Neural crest cell (in vitro differentiated cells): ENCODE measurements at regions not wholly inside any gene's neighbourhood (a gene's known extent, or its start where the extent isn't known, plus 50 kb on each side); places are given as distances from the start of the nearest gene placed in this dataset.
A peak's percentile ranks its signal among the peaks of the same experiment; 100 is the strongest.
"Not testable (repeated sequence)": the region's sequence is repeated elsewhere in the genome, so short reads cannot be mapped to it uniquely, and the experiment has no call there.

Experiments used
- DNase-seq: peaks from one replicate; pipeline ENCODE4 v3.0.0; 2021; ENCODE audit warnings: low read depth, mixed read lengths, low spot score
- H3K27ac Mint-ChIP-seq: one replicate; pipeline ENCODE4 v1.8.0; 2021; ENCODE audit warnings: mild to moderate bottlenecking, mixed read lengths; ENCODE audit not compliant: unreplicated experiment
- H3K27me3 Mint-ChIP-seq: 2 replicates; pipeline ENCODE4 v1.8.0; 2021; ENCODE audit warnings: low read depth, mild to moderate bottlenecking, mixed read lengths
- H3K36me3 Mint-ChIP-seq: 2 replicates; pipeline ENCODE4 v1.8.0; 2021; ENCODE audit warnings: low read depth, mild to moderate bottlenecking, mixed read lengths
- H3K4me1 Mint-ChIP-seq: 2 replicates; pipeline ENCODE4 v1.8.0; 2021; ENCODE audit warnings: mixed read lengths
- H3K4me3 Mint-ChIP-seq: one replicate; pipeline ENCODE4 v1.8.0; 2021; ENCODE audit warnings: mild to moderate bottlenecking, mixed read lengths
- H3K9me3 Mint-ChIP-seq: 2 replicates; pipeline ENCODE4 v1.8.0; 2021; ENCODE audit warnings: mixed read lengths
- TF ChIP-seq, protein P1 (sequence below): fragments of 200-600 bp; sonication (generic); conservative IDR thresholded peaks from 2 replicates; pipeline ENCODE4 v1.5.0; 2021; ENCODE audit warnings: antibody characterized with exemption, mild to moderate bottlenecking

DNA sequence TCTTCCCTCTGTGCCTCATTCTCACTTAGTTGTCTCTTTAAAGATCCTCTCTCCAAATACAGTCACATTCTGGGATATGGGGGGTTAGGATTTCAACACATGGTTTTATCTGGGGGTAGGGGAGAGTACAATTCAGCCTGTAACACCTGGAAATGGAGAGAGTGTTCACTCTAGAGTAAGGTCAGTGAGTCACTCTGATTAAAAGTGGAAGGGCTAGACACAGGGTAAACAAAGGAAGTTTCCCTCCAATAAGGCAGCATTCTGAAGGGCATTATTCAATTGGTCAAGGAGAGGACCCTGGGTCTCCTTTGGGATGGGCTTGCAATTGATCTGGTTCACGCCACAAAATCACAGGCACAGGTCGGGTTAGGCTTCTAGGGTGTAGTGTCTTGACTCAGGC is 232.8 kb upstream of the NPSR1 start:
- no peak overlapping the region for H3K27ac Mint-ChIP-seq
- TF ChIP-seq, protein P1, sequence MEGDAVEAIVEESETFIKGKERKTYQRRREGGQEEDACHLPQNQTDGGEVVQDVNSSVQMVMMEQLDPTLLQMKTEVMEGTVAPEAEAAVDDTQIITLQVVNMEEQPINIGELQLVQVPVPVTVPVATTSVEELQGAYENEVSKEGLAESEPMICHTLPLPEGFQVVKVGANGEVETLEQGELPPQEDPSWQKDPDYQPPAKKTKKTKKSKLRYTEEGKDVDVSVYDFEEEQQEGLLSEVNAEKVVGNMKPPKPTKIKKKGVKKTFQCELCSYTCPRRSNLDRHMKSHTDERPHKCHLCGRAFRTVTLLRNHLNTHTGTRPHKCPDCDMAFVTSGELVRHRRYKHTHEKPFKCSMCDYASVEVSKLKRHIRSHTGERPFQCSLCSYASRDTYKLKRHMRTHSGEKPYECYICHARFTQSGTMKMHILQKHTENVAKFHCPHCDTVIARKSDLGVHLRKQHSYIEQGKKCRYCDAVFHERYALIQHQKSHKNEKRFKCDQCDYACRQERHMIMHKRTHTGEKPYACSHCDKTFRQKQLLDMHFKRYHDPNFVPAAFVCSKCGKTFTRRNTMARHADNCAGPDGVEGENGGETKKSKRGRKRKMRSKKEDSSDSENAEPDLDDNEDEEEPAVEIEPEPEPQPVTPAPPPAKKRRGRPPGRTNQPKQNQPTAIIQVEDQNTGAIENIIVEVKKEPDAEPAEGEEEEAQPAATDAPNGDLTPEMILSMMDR: no peak
- H3K4me3 Mint-ChIP-seq: no peak overlapping the region
- no peak for DNase-seq
- no peaks in the 10 kb centered on the region for H3K27me3 Mint-ChIP-seq
- H3K9me3 Mint-ChIP-seq: peaks cover under 1% of the 10 kb centered on the region
- H3K4me1 Mint-ChIP-seq: peaks cover 17% of the 10 kb centered on the region
- no peaks in the 10 kb centered on the region for H3K36me3 Mint-ChIP-seq

DNA sequence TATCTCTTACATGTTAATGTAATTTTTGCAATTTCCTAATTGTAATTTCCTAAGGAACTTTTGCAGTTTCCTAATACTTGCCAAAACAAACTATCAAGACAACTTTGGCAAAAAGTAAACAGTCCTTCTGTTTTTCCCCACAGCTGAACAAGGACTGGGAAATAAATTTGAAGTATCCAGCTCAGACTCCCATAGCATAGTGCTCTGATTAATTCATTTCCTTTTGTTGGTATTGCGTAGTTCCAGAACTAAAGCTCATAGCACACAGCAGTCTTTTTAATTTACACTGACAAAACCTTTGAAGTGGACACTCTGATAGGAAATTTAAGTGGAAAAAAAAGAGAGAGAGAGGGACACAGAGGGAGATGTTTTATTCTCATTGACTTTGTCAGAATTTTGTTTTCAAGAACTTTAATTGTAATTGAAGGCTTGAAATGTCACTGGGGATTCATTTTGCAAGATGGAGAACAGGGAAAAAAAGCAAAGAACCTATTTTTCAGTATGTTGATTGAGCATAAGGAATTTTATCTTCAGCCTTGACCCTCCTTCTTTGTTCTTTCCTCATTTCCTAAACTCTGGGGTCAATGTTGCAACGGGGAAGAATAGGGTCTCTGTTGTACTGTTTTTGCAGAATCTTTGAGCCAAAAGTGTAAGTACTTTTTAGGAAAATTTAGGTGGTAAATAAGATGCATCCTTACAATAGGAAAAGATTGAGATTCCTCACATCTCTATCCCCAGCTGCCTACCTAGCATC is 232.2 kb upstream of the NPSR1 start:
- TF ChIP-seq, protein P1: no peak
- H3K9me3 Mint-ChIP-seq: peaks cover 5% of the 10 kb centered on the region
- H3K36me3 Mint-ChIP-seq: no peaks in the 10 kb centered on the region
- no peak for DNase-seq
- H3K27ac Mint-ChIP-seq: no peak overlapping the region
- peaks cover 17% of the 10 kb centered on the region for H3K4me1 Mint-ChIP-seq
- H3K4me3 Mint-ChIP-seq: no peak overlapping the region
- no peaks in the 10 kb centered on the region for H3K27me3 Mint-ChIP-seq

- Mint-ChIP-seq H3K36me3 (no peaks in the 10 kb centered on the region), H3K4me3 (no peak overlapping the region), H3K27me3 (no peaks in the 10 kb centered on the region), H3K9me3 (peaks cover 15% of the 10 kb centered on the region), H3K27ac (no peak overlapping the region), H3K4me1 (peaks cover 10% of the 10 kb centered on the region)
- TF ChIP-seq, protein P1: peak; percentile 58
- DNase-seq: peak; percentile 2
Observed at GRCh38 chr7:34430456-34430855, 227.6 kb upstream of the NPSR1 start.

DNA sequence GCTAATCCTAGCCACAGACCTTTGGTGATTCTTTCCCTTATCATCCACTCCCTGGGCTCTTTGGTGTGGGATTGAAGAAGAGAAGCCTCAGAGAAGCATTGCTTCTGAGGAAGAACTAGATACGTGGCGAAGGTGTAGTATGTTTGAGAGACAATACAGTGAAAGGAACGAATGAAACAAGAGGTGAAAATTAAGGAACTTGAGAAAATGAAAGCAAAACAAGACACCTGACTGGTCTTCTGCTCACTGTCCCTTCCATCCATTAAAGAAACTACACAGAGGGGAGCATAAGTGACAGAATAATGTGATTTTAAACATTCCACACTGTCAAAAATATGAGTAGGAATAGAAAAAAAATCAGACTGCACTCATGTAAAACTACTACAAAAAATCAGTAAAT is 219.6 kb upstream of the NPSR1 start:
- H3K27ac Mint-ChIP-seq: peak overlapping the region; percentile 44
- TF ChIP-seq, protein P1: no peak
- peaks cover 8% of the 10 kb centered on the region for H3K9me3 Mint-ChIP-seq
- no peak for DNase-seq
- no peaks in the 10 kb centered on the region for H3K27me3 Mint-ChIP-seq
- no peaks in the 10 kb centered on the region for H3K4me1 Mint-ChIP-seq
- H3K4me3 Mint-ChIP-seq: no peak overlapping the region
- no peaks in the 10 kb centered on the region for H3K36me3 Mint-ChIP-seq

DNA sequence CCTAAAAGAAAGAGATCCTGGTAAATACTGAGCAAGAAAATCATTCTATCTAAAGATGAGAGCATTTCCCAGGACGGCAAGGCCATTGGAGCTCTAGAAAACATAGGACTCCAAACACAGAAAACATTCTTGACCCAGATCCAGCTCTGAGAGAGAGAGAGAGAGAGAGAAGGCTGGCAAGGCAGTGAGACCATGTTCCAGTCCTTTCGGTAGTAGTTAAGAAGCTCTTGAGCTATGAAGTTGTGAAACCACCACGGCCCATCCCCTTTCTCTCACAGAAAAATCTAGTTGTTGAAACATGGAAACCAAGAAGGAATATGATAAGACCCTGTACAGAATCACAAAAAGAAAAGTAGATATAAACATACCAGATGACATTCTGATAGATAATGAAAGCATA is 212.4 kb upstream of the NPSR1 start:
- DNase-seq: no peak
- no peak overlapping the region for H3K27ac Mint-ChIP-seq
- H3K4me1 Mint-ChIP-seq: no peaks in the 10 kb centered on the region
- H3K36me3 Mint-ChIP-seq: no peaks in the 10 kb centered on the region
- H3K27me3 Mint-ChIP-seq: no peaks in the 10 kb centered on the region
- no peak overlapping the region for H3K4me3 Mint-ChIP-seq
- TF ChIP-seq, protein P1: no peak
- H3K9me3 Mint-ChIP-seq: no peaks in the 10 kb centered on the region

DNA sequence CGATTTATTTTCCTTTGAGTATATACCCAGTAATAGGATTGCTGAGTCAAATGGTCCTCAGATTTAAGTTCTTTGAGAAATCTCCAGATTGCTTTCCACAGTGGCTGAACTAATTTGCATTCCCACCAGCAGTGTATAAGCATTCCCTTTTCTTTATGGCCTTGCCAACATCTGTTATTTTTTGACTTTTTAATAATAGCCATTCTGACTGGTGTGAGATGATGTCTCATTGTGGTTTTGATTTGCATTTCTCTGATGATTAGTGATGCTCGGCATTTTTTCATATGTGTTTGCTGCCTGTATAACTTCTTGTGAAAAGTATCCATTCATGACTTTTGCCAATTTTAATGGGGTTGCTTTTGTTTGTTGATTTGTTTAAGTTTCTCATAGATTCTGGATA is 209.5 kb upstream of the NPSR1 start:
- H3K9me3 Mint-ChIP-seq, H3K4me3 Mint-ChIP-seq, H3K27ac Mint-ChIP-seq, H3K4me1 Mint-ChIP-seq, H3K27me3 Mint-ChIP-seq, H3K36me3 Mint-ChIP-seq, DNase-seq: not testable (repeated sequence)
